ENCODE measurements at regions not wholly inside any gene's neighbourhood (a gene's known extent, or its start where the extent isn't known, plus 50 kb on each side); places are given as distances from the start of the nearest gene placed in this dataset.

GRCh38 chr11:95341221-95341620, 110.2 kb upstream of the SESN3 start:
- Mint-ChIP-seq H3K4me1 (ENCODE audit: low read depth) (peaks cover 6% of the 10 kb centered on the region), H3K4me3 (no peak overlapping the region), H3K36me3 (ENCODE audit: low read depth) (no peaks in the 10 kb centered on the region), H3K27me3 (no peaks in the 10 kb centered on the region), H3K9me3 (no peaks in the 10 kb centered on the region), H3K27ac (no peak overlapping the region)
- Histone ChIP-seq H3K27ac (ENCODE audit: low read depth in 1 of 2, low read length in 2 of 2) (no peak overlapping the region), H3K36me3 (ENCODE audit: insufficient read depth, low read length) (no peaks in the 10 kb centered on the region), H3K4me1 (ENCODE audit: insufficient read depth, low read length) (peaks cover 16% of the 10 kb centered on the region), H3K9me3 (ENCODE audit: control insufficient read depth in 1 of 2, insufficient read depth in 1 of 2, low read length in 2 of 2) (no peaks in the 10 kb centered on the region), H3K27me3 (ENCODE audit: control insufficient read depth in 1 of 2, insufficient read depth in 2 of 2, low read length in 2 of 2) (no peaks in the 10 kb centered on the region), H3K4me3 (ENCODE audit: low read length) (no peak overlapping the region)
- POLR2A ChIA-PET: no interaction called here
- ATAC-seq (ENCODE audit: poor library complexity) (no peak), DNase-seq (no peak)
- intact Hi-C loops (cut with DNase I, micrococcal nuclease): no loop called here
- CTCF ChIA-PET: no interaction called here
- no peak for TF ChIP-seq CTCF (IDR thresholded peaks at IDR 0.05)

- no peak overlapping the region for H3K27ac Mint-ChIP-seq
- peaks cover 16% of the 10 kb centered on the region for H3K4me1 ChIP-seq (ENCODE audit: insufficient read depth, low read length)
These were observed 108.3 kb upstream of the SESN3 start for GRCh38 chr11:95339086-95339901.

GRCh38 chr11:95338430-95338991, 107.5 kb upstream of the SESN3 start:
- Mint-ChIP-seq H3K4me1 (ENCODE audit: low read depth) (no peaks in the 10 kb centered on the region), H3K27ac (no peak overlapping the region), H3K9me3 (no peaks in the 10 kb centered on the region), H3K4me3 (no peak overlapping the region), H3K27me3 (no peaks in the 10 kb centered on the region), H3K36me3 (ENCODE audit: low read depth) (no peaks in the 10 kb centered on the region)
- no peaks in the 10 kb centered on the region for H3K36me3 ChIP-seq (ENCODE audit: insufficient read depth, low read length)
- TF ChIP-seq CTCF (IDR thresholded peaks at IDR 0.05): no peak
- ChIA-PET POLR2A (interaction anchor here (1.0 to 2.2 kb wide), 2 partner anchors 107 to 108 kb away, joined by 4 to 31 read pairs; partner anchors contain the start of gene SESN3), CTCF (interaction anchor here (0.9 kb wide), 1 partner anchor 367 kb away, joined by 3 read pairs; no protein-coding TSS in a partner anchor)
- no peaks in the 10 kb centered on the region for H3K9me3 ChIP-seq (ENCODE audit: control insufficient read depth in 1 of 2, insufficient read depth in 1 of 2, low read length in 2 of 2)
- no peak overlapping the region for H3K4me3 ChIP-seq (ENCODE audit: low read length)
- intact Hi-C loops (cut with DNase I, micrococcal nuclease): loop anchor here in 1 of 2 experiments (10.0 kb wide), 1 partner anchor 104 kb away; the partner anchor contains the start of gene SESN3
- peaks cover 16% of the 10 kb centered on the region for H3K4me1 ChIP-seq (ENCODE audit: insufficient read depth, low read length)
- no peak for ATAC-seq (ENCODE audit: poor library complexity)
- H3K27ac ChIP-seq (ENCODE audit: low read depth in 1 of 2, low read length in 2 of 2): no peak overlapping the region
- no peak for DNase-seq
- H3K27me3 ChIP-seq (ENCODE audit: control insufficient read depth in 1 of 2, insufficient read depth in 2 of 2, low read length in 2 of 2): no peaks in the 10 kb centered on the region

More at GRCh38 chr11:95339086-95339901, 108.3 kb upstream of the SESN3 start:
- H3K27ac ChIP-seq (ENCODE audit: low read depth in 1 of 2, low read length in 2 of 2): no peak overlapping the region
- H3K9me3 ChIP-seq (ENCODE audit: control insufficient read depth in 1 of 2, insufficient read depth in 1 of 2, low read length in 2 of 2): no peaks in the 10 kb centered on the region
- intact Hi-C loops (cut with DNase I, micrococcal nuclease): loop anchor here in 1 of 2 experiments (10.0 kb wide), 1 partner anchor 104 kb away; the partner anchor contains the start of gene SESN3
- no peaks in the 10 kb centered on the region for H3K36me3 ChIP-seq (ENCODE audit: insufficient read depth, low read length)
- H3K27me3 ChIP-seq (ENCODE audit: control insufficient read depth in 1 of 2, insufficient read depth in 2 of 2, low read length in 2 of 2): no peaks in the 10 kb centered on the region
- POLR2A ChIA-PET: interaction anchor here (1.0 kb wide), 1 partner anchor 108 kb away, joined by 4 read pairs; no protein-coding TSS in a partner anchor
- DNase-seq (no peak), ATAC-seq (ENCODE audit: poor library complexity) (no peak)
- no peak for TF ChIP-seq CTCF (IDR thresholded peaks at IDR 0.05)
- Mint-ChIP-seq H3K27me3 (no peaks in the 10 kb centered on the region), H3K36me3 (ENCODE audit: low read depth) (no peaks in the 10 kb centered on the region), H3K4me3 (no peak overlapping the region), H3K9me3 (no peaks in the 10 kb centered on the region), H3K4me1 (ENCODE audit: low read depth) (no peaks in the 10 kb centered on the region)
- CTCF ChIA-PET: no interaction called here
- H3K4me3 ChIP-seq (ENCODE audit: low read length): no peak overlapping the region
